HepG2 (cell line): ENCODE measurements at regions not wholly inside any gene's neighbourhood (a gene's known extent, or its start where the extent isn't known, plus 50 kb on each side); places are given as distances from the start of the nearest gene placed in this dataset.

ENCODE experiments used
- ASH2L ChIP-seq: fragments of 300-600, 200-600 bp; sonication (generic); IDR thresholded peaks from 2 replicates; pipeline ENCODE4 v1.7.0; 2017; ENCODE audit warnings: low read depth, mild to moderate bottlenecking, moderate library complexity, mixed read lengths, low read length; ENCODE audit not compliant: insufficient read length
- EP300 ChIP-seq, 3 experiments: sonication (generic) in 1 of 3; formaldehyde crosslinking in 1 of 3; IDR thresholded peaks; 2 replicates each; pipeline versions ENCODE4 v1.5.1 to v1.6.1; 2011 to 2020; ENCODE audit warnings: low read depth in 2 of 3, low read length in 2 of 3, borderline replicate concordance in 1 of 3, improper control_type of control experiment in 1 of 3, mild to moderate bottlenecking in 1 of 3, missing genetic modification reagents in 1 of 3, moderate library complexity in 1 of 3
- ETV5 ChIP-seq: IDR thresholded peaks from 2 replicates; pipeline ENCODE4 v1.6.1; 2018; ENCODE audit warnings: missing biosample characterization, missing genetic modification reagents, inconsistent platforms, borderline replicate concordance
- HOXA5 ChIP-seq: sonication (generic); formaldehyde crosslinking; IDR thresholded peaks from 2 replicates; pipeline ENCODE4 v1.4.0; 2020; ENCODE audit warnings: missing genetic modification reagents
- KLF16 ChIP-seq, 2 experiments: sonication (generic) in 1 of 2; formaldehyde crosslinking in 1 of 2; IDR thresholded peaks; 2 replicates each; pipeline versions ENCODE4 v1.6.1 to v1.8.0; 2016 to 2023; ENCODE audit warnings: missing genetic modification reagents in 2 of 2, missing compliant biosample characterization in 1 of 2
- MIER2 ChIP-seq: IDR thresholded peaks from 2 replicates; pipeline ENCODE4 v1.6.1; 2016; ENCODE audit warnings: missing biosample characterization, missing genetic modification reagents
- NFYC ChIP-seq: IDR thresholded peaks from 2 replicates; pipeline ENCODE4 v1.6.1; 2016; ENCODE audit warnings: missing genetic modification reagents, missing compliant biosample characterization
- RBM39 ChIP-seq: fragments of 200-400 bp; formaldehyde crosslinking; IDR thresholded peaks from one replicate; pipeline ENCODE4 v1.6.1; 2018; ENCODE audit warnings: antibody characterized with exemption, mild to moderate bottlenecking, low read depth, low read length; ENCODE audit not compliant: poor library complexity, severe bottlenecking
- RELA ChIP-seq: sonication (generic); formaldehyde crosslinking; IDR thresholded peaks from 2 replicates; pipeline ENCODE4 v1.4.0; 2020; ENCODE audit warnings: missing genetic modification reagents
- SMARCC2 ChIP-seq: fragments of 450-650 bp; IDR thresholded peaks from 2 replicates; pipeline ENCODE4 v1.6.1; 2017; ENCODE audit warnings: antibody characterized with exemption, mild to moderate bottlenecking
- ZFYVE20 ChIP-seq: sonication (generic); formaldehyde crosslinking; IDR thresholded peaks from 2 replicates; pipeline ENCODE4 v1.8.0; 2023; ENCODE audit warnings: low read depth, mild to moderate bottlenecking, moderate library complexity, missing genetic modification reagents, borderline replicate concordance
- ZNF121 ChIP-seq: sonication (generic); formaldehyde crosslinking; IDR thresholded peaks from 2 replicates; pipeline ENCODE4 v1.5.0; 2020; ENCODE audit warnings: mild to moderate bottlenecking, missing genetic modification reagents
- ZNF24 ChIP-seq: fragments of 450-650 bp; IDR thresholded peaks from 2 replicates; pipeline ENCODE4 v1.6.1; 2017; ENCODE audit warnings: antibody characterized with exemption, mild to moderate bottlenecking
- ZNF761 ChIP-seq: sonication (generic); formaldehyde crosslinking; conservative IDR thresholded peaks from 2 replicates; pipeline ENCODE4 v1.4.0; 2020; ENCODE audit warnings: mild to moderate bottlenecking, missing genetic modification reagents
- TF ChIP-seq, protein P1 (sequence below): sonication (generic); formaldehyde crosslinking; IDR thresholded peaks from 2 replicates; pipeline ENCODE4 v1.5.0; 2020; ENCODE audit warnings: mild to moderate bottlenecking, missing genetic modification reagents
- TF ChIP-seq, protein P2 (sequence below): sonication (generic); formaldehyde crosslinking; conservative IDR thresholded peaks from 2 replicates; pipeline ENCODE4 v1.5.0; 2020; ENCODE audit warnings: missing genetic modification reagents
- TF ChIP-seq, protein P3 (sequence below): IDR thresholded peaks from 2 replicates; pipeline ENCODE4 v1.6.1; 2018; ENCODE audit warnings: missing genetic modification reagents, mild to moderate bottlenecking, missing compliant biosample characterization
- TF ChIP-seq, protein P4 (sequence below): sonication (generic); formaldehyde crosslinking; IDR thresholded peaks from 2 replicates; pipeline ENCODE4 v1.4.0; 2020; ENCODE audit warnings: missing genetic modification reagents, borderline replicate concordance
- TF ChIP-seq, protein P5 (sequence below): sonication (generic); formaldehyde crosslinking; IDR thresholded peaks from 2 replicates; pipeline ENCODE4 v1.8.0; 2022; ENCODE audit warnings: mild to moderate bottlenecking, missing genetic modification reagents

DNA sequence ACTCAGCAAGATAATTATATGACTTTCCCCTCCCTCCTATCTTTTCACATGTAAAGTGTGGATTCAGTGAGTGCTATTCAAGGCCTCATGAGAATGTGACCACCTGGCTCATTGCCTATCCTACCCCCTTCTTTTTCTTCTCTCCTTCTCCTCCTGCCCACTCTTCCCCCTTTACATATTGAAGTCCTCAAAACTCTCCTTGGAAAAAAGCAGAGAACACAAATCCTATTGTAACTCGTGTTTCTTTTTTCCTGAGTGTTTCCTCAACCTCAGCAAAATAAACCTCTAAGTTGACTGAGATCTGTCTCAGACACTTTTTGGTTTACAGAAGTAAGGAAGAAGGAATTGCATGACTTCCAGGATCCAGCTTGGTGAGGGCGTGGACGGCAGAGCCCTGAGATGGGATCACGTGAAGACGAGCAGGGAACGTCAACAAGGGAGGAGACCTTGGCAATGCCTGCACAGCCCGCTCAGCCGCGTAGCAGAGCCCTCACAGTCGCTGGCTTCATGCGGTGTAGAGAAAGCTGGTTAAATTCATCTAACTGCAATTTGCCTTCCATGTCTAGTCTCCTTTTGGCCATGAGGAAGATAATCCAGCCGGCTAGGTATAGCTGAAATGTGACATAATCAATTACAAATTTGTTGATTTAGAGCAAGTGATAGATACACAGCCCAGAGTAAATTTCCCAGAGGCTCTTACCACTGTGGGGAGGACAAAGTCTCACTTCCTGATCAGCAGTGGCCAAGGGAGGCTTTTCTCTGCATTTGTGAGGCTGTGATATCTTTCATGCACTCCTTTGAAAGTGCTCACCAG is 75.7 kb downstream of the LYZL2 start (continued):
- TF ChIP-seq, protein P1, sequence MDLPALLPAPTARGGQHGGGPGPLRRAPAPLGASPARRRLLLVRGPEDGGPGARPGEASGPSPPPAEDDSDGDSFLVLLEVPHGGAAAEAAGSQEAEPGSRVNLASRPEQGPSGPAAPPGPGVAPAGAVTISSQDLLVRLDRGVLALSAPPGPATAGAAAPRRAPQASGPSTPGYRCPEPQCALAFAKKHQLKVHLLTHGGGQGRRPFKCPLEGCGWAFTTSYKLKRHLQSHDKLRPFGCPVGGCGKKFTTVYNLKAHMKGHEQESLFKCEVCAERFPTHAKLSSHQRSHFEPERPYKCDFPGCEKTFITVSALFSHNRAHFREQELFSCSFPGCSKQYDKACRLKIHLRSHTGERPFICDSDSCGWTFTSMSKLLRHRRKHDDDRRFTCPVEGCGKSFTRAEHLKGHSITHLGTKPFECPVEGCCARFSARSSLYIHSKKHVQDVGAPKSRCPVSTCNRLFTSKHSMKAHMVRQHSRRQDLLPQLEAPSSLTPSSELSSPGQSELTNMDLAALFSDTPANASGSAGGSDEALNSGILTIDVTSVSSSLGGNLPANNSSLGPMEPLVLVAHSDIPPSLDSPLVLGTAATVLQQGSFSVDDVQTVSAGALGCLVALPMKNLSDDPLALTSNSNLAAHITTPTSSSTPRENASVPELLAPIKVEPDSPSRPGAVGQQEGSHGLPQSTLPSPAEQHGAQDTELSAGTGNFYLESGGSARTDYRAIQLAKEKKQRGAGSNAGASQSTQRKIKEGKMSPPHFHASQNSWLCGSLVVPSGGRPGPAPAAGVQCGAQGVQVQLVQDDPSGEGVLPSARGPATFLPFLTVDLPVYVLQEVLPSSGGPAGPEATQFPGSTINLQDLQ (CRISPR knock-in tag) = no peak
- TF ChIP-seq, protein P2, sequence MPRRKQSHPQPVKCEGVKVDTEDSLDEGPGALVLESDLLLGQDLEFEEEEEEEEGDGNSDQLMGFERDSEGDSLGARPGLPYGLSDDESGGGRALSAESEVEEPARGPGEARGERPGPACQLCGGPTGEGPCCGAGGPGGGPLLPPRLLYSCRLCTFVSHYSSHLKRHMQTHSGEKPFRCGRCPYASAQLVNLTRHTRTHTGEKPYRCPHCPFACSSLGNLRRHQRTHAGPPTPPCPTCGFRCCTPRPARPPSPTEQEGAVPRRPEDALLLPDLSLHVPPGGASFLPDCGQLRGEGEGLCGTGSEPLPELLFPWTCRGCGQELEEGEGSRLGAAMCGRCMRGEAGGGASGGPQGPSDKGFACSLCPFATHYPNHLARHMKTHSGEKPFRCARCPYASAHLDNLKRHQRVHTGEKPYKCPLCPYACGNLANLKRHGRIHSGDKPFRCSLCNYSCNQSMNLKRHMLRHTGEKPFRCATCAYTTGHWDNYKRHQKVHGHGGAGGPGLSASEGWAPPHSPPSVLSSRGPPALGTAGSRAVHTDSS (CRISPR knock-in tag) = no peak
- TF ChIP-seq ASH2L (no peak), HOXA5 (peak; percentile 44; the same call in 1 of the 2 replicates), NFYC (no peak), MIER2 (CRISPR knock-in tag) (no peak), SMARCC2 (no peak), EP300 (IDR thresholded peaks at IDR 0.05; ENCODE audit: low read depth in 2 of 2, low read length in 2 of 2) (no peak), EP300 (CRISPR knock-in tag; IDR thresholded peaks at IDR 0.05; ENCODE audit: borderline replicate concordance) (no peak), ZNF761 (0 out of 2 replicates have a peak, but pooled peaks have one; percentile 41), ZNF121 (CRISPR knock-in tag) (no peak), ZFYVE20 (CRISPR knock-in tag) (no peak), RELA (no peak), KLF16 (CRISPR knock-in tag; IDR thresholded peaks at IDR 0.05) (no peak), RBM39 (no peak), ZNF24 (no peak), ETV5 (no peak; the same call in 1 of the 2 replicates)
- TF ChIP-seq, protein P3, sequence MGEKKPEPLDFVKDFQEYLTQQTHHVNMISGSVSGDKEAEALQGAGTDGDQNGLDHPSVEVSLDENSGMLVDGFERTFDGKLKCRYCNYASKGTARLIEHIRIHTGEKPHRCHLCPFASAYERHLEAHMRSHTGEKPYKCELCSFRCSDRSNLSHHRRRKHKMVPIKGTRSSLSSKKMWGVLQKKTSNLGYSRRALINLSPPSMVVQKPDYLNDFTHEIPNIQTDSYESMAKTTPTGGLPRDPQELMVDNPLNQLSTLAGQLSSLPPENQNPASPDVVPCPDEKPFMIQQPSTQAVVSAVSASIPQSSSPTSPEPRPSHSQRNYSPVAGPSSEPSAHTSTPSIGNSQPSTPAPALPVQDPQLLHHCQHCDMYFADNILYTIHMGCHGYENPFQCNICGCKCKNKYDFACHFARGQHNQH (CRISPR knock-in tag) = peak; percentile 57; the same call in 1 of the 2 replicates
- TF ChIP-seq, protein P4, sequence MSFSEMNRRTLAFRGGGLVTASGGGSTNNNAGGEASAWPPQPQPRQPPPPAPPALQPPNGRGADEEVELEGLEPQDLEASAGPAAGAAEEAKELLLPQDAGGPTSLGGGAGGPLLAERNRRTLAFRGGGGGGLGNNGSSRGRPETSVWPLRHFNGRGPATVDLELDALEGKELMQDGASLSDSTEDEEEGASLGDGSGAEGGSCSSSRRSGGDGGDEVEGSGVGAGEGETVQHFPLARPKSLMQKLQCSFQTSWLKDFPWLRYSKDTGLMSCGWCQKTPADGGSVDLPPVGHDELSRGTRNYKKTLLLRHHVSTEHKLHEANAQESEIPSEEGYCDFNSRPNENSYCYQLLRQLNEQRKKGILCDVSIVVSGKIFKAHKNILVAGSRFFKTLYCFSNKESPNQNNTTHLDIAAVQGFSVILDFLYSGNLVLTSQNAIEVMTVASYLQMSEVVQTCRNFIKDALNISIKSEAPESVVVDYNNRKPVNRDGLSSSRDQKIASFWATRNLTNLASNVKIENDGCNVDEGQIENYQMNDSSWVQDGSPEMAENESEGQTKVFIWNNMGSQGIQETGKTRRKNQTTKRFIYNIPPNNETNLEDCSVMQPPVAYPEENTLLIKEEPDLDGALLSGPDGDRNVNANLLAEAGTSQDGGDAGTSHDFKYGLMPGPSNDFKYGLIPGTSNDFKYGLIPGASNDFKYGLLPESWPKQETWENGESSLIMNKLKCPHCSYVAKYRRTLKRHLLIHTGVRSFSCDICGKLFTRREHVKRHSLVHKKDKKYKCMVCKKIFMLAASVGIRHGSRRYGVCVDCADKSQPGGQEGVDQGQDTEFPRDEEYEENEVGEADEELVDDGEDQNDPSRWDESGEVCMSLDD (CRISPR knock-in tag) = no peak
- TF ChIP-seq, protein P5, sequence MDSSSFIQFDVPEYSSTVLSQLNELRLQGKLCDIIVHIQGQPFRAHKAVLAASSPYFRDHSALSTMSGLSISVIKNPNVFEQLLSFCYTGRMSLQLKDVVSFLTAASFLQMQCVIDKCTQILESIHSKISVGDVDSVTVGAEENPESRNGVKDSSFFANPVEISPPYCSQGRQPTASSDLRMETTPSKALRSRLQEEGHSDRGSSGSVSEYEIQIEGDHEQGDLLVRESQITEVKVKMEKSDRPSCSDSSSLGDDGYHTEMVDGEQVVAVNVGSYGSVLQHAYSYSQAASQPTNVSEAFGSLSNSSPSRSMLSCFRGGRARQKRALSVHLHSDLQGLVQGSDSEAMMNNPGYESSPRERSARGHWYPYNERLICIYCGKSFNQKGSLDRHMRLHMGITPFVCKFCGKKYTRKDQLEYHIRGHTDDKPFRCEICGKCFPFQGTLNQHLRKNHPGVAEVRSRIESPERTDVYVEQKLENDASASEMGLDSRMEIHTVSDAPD = no peak
